Immature natural killer cell (primary cell): ENCODE measurements at regions not wholly inside any gene's neighbourhood (a gene's known extent, or its start where the extent isn't known, plus 50 kb on each side); places are given as distances from the start of the nearest gene placed in this dataset.

Experiments
- DNase-seq, 3 donors: peaks; one replicate each; pipeline ENCODE4 v3.0.0; 2022; ENCODE audit warnings: mixed read lengths in 1 of 3
- H3K27ac Mint-ChIP-seq, 6 donors: one replicate each; pipeline ENCODE4 v1.8.0; 2020; ENCODE audit warnings: mixed read lengths in 6 of 6, mild to moderate bottlenecking in 5 of 6, inconsistent platforms in 4 of 6, moderate library complexity in 3 of 6
- H3K27me3 Mint-ChIP-seq, 3 donors: one replicate each; pipeline ENCODE4 v1.8.0; 2020 to 2021; ENCODE audit warnings: low read depth in 3 of 3, mild to moderate bottlenecking in 3 of 3, mixed read lengths in 3 of 3, moderate library complexity in 3 of 3, inconsistent platforms in 1 of 3
- H3K36me3 Mint-ChIP-seq, 3 donors: one replicate each; pipeline ENCODE4 v1.8.0; 2020; ENCODE audit warnings: mixed read lengths in 3 of 3, inconsistent platforms in 2 of 3, mild to moderate bottlenecking in 2 of 3
- H3K4me1 Mint-ChIP-seq, 2 donors: one replicate each; pipeline ENCODE4 v1.8.0; 2020; ENCODE audit warnings: inconsistent platforms in 2 of 2, mild to moderate bottlenecking in 2 of 2, mixed read lengths in 2 of 2, moderate library complexity in 1 of 2
- H3K4me3 Mint-ChIP-seq, 5 donors: one replicate each; pipeline ENCODE4 v1.8.0; 2020; ENCODE audit warnings: mild to moderate bottlenecking in 5 of 5, mixed read lengths in 5 of 5, inconsistent platforms in 3 of 5, moderate library complexity in 3 of 5
- H3K9me3 Mint-ChIP-seq, 6 donors: one replicate each; pipeline ENCODE4 v1.8.0; 2020; ENCODE audit warnings: mild to moderate bottlenecking in 6 of 6, mixed read lengths in 6 of 6, inconsistent platforms in 4 of 6, moderate library complexity in 3 of 6

- Mint-ChIP-seq H3K9me3 (no peaks in the 10 kb centered on the region), H3K27ac (no peak overlapping the region), H3K4me3 (no peak overlapping the region), H3K27me3 (peaks cover 0 to 3% (median 0%) of the 10 kb centered on the region in 3 donors), H3K4me1 (no peaks in the 10 kb centered on the region), H3K36me3 (no peaks in the 10 kb centered on the region)
- DNase-seq: no peak
Observed at GRCh38 chr1:55986003-55986402, 593.4 kb downstream of the PLPP3 start.

DNA sequence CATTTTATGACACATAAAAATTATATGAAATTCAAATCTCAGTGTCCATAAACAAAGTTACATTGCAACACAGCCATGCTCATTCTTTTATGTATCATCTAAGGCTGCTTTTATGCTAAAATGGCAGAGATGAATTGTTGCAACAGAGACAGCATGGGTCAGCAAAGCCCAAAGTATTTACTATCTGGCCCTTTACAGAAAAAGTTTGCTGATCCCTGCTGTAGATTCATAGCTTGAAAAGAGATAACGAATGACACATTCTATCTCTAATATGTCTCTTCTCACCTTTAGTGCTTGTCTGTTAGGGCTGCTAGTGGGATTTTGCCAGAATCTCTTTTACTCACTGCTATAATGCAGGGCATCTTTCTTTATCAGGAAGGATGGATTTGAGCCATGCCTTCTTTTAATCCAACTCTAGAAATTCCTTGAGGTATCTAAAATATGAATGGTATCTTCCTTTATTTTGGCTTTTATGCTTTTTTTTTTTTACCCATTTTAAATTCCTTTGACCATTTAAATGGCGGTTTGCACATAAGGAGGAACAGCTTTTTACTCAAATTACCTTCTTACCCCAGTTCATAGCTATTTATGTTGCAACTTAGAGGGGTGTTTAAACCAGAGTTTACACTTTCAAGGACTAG lies 598.2 kb downstream of the PLPP3 start:
- Mint-ChIP-seq H3K27ac (no peak overlapping the region), H3K4me1 (no peaks in the 10 kb centered on the region), H3K36me3 (no peaks in the 10 kb centered on the region), H3K27me3 (peaks cover 0 to 4% (median 3%) of the 10 kb centered on the region in 3 donors), H3K4me3 (no peak overlapping the region), H3K9me3 (peaks cover 0 to 6% (median 2%) of the 10 kb centered on the region in 6 donors)
- DNase-seq: no peak

DNA sequence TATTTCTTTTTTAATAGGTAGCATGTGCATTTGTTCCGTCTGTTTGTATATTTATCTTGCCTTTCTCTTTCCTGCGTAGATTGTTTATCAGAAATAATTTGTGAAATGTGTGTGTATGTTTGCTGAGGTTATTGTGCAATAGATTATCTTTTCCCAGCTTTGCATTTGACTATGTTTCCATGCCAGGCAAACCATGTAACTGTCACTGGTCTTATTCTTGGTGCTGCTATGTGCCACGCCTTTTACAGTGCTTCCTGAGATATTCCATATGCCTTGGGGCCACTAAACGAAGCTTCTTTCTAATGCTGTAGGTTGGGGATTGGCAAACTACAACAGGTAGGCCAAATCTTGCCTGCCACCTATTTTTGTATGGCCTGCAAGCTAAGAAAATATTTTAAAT lies 598.8 kb downstream of the PLPP3 start:
- Mint-ChIP-seq H3K36me3 (no peaks in the 10 kb centered on the region), H3K27ac (no peak overlapping the region), H3K9me3 (peaks cover 0 to 6% (median 2%) of the 10 kb centered on the region in 6 donors), H3K27me3 (peaks cover 0 to 4% (median 3%) of the 10 kb centered on the region in 3 donors), H3K4me3 (no peak overlapping the region), H3K4me1 (no peaks in the 10 kb centered on the region)
- no peak for DNase-seq

DNA sequence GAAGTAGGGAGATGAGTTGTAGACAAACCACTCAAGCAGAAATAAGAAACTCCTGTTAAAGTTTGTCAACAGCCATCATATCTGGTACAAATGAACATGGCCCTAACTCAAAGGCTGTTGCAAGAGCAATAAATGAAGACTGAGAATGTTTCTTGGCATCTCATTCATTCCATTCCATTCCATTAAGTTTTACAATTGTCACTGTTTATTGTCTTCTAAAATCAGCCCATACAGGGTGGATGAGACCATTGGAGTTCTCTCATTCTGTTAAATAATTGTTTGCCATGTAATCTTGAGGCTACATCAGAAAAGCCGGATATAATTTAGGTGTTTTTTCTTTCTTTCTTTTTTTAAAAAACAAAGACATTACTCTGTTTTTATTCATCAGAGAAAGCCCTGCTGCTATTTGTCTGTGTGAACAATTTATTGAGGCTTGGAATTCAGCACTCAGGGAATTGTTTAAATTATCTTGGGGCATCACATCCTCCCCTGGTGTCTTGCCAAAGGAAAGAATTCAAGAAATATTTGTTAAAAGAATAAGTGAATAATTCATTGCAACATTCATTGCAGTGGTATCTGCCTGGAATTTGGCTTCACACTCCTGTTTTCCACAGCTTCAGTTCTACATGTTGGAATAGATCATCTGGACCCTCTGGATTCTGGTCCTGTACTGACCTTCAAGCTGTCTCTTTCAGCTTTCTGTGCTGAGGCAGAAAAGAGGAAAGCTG lies 604.5 kb downstream of the PLPP3 start:
- H3K27me3 Mint-ChIP-seq: peaks cover 0 to 4% (median 0%) of the 10 kb centered on the region in 3 donors
- no peaks in the 10 kb centered on the region for H3K4me1 Mint-ChIP-seq
- H3K36me3 Mint-ChIP-seq: no peaks in the 10 kb centered on the region
- no peak overlapping the region for H3K4me3 Mint-ChIP-seq
- DNase-seq: no peak
- peaks cover 0 to 8% (median 5%) of the 10 kb centered on the region in 6 donors for H3K9me3 Mint-ChIP-seq
- H3K27ac Mint-ChIP-seq: no peak overlapping the region

GRCh38 chr1:55970526-55971110 lies 608.7 kb downstream of the PLPP3 start:
- H3K27me3 Mint-ChIP-seq: peaks cover 0 to 4% (median 0%) of the 10 kb centered on the region in 3 donors
- no peak overlapping the region for H3K27ac Mint-ChIP-seq
- peaks cover 0 to 5% (median 2%) of the 10 kb centered on the region in 6 donors for H3K9me3 Mint-ChIP-seq
- H3K4me3 Mint-ChIP-seq: no peak overlapping the region
- no peak for DNase-seq
- no peaks in the 10 kb centered on the region for H3K36me3 Mint-ChIP-seq
- H3K4me1 Mint-ChIP-seq: no peaks in the 10 kb centered on the region

DNA sequence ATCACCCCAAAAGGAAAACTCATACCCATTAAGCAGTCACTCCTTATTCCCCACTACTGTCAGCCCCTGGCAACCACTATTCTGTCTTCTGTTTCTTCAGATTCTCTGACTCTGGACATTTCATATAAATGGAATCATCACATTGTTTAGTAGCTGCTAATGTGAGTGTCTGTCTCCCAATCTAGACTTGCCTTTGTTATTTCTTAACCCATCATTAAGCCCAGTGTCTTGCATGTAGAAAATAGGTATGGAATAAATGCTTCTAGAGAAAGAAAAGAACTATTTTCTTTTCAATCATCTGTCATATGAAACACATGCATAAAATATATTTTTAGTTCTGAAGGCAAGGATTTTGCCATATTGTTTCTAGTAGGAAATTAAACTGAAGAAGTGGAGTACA lies 610.0 kb downstream of the PLPP3 start:
- H3K27ac Mint-ChIP-seq: no peak overlapping the region
- H3K4me3 Mint-ChIP-seq: no peak overlapping the region
- H3K9me3 Mint-ChIP-seq: peaks cover 0 to 5% (median 2%) of the 10 kb centered on the region in 6 donors
- no peaks in the 10 kb centered on the region for H3K36me3 Mint-ChIP-seq
- no peak for DNase-seq
- H3K4me1 Mint-ChIP-seq: no peaks in the 10 kb centered on the region
- H3K27me3 Mint-ChIP-seq: peaks cover 0 to 6% (median 0%) of the 10 kb centered on the region in 3 donors

GRCh38 chr1:55968661-55969060 lies 610.7 kb downstream of the PLPP3 start:
- Mint-ChIP-seq H3K4me3 (no peak overlapping the region), H3K27ac (no peak overlapping the region), H3K9me3 (peaks cover 0 to 5% (median 2%) of the 10 kb centered on the region in 6 donors), H3K4me1 (no peaks in the 10 kb centered on the region), H3K27me3 (peaks cover 0 to 6% (median 0%) of the 10 kb centered on the region in 3 donors), H3K36me3 (no peaks in the 10 kb centered on the region)
- no peak for DNase-seq

DNA sequence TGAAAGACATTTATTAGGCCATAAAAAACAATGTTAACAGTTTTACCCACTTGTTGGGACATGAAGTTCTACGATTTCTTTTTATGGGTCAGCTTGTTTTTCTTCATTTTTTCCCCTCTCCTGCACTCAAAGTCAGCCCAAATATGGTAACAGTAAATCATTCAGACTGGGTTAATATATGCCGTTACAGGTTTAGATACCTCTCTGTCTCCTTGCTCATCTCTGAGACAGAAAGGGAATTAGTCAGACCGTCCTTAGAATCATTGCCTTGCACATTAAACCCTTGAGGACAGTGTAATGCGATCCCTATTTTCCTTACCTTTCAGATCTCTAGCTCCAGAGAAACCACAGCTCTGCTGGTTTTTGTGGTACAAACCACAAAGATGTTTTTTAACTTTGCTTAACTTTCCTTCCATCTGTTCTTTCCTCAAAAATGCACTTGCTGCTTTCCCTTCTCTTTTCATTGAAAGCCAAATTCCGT lies 613.3 kb downstream of the PLPP3 start:
- H3K4me3 Mint-ChIP-seq: no peak overlapping the region
- peaks cover 0 to 8% (median 4%) of the 10 kb centered on the region in 3 donors for H3K27me3 Mint-ChIP-seq
- H3K4me1 Mint-ChIP-seq: no peaks in the 10 kb centered on the region
- DNase-seq: no peak
- no peaks in the 10 kb centered on the region for H3K36me3 Mint-ChIP-seq
- H3K27ac Mint-ChIP-seq: no peak overlapping the region
- H3K9me3 Mint-ChIP-seq: peaks cover 0 to 5% (median 0%) of the 10 kb centered on the region in 6 donors

GRCh38 chr1:55962472-55962871 lies 616.9 kb downstream of the PLPP3 start:
- H3K36me3 Mint-ChIP-seq: no peaks in the 10 kb centered on the region

DNA sequence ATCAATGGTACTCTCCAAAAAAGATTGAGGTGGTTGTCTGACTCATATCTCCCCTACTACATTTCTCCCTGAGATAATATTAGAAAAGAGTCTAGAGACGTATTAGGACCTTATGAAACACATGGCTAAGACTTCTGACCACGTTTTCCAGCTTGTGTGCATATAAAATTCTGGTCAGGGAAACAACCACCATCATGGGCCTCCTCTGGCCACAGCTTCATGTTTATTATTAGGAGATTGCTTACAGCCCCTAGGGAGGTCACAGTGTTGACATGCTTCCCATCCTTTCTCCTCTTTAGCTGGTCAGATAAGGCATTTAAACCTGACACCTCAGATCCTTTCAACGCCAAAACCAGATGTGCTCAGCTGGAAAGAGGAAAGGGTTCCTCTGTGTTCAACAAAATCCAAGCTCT lies 620.2 kb downstream of the PLPP3 start:
- Mint-ChIP-seq H3K27ac (no peak overlapping the region), H3K27me3 (peaks cover 0 to 4% (median 2%) of the 10 kb centered on the region in 3 donors), H3K36me3 (no peaks in the 10 kb centered on the region), H3K9me3 (no peaks in the 10 kb centered on the region), H3K4me3 (no peak overlapping the region), H3K4me1 (no peaks in the 10 kb centered on the region)
- DNase-seq: no peak

More at GRCh38 chr1:55962472-55962871, 616.9 kb downstream of the PLPP3 start:
- H3K4me1 Mint-ChIP-seq: no peaks in the 10 kb centered on the region
- DNase-seq: no peak
- peaks cover 0 to 8% (median 4%) of the 10 kb centered on the region in 3 donors for H3K27me3 Mint-ChIP-seq
- H3K27ac Mint-ChIP-seq: no peak overlapping the region
- H3K9me3 Mint-ChIP-seq: no peaks in the 10 kb centered on the region
- H3K4me3 Mint-ChIP-seq: no peak overlapping the region

- DNase-seq: no peak
- H3K27me3 Mint-ChIP-seq: peaks cover 2 to 4% (median 4%) of the 10 kb centered on the region in 3 donors
Observed at GRCh38 chr1:55958498-55958897, 620.9 kb downstream of the PLPP3 start.

GRCh38 chr1:55957276-55957675 lies 622.1 kb downstream of the PLPP3 start:
- no peak overlapping the region for H3K4me3 Mint-ChIP-seq
- no peaks in the 10 kb centered on the region for H3K9me3 Mint-ChIP-seq
- no peak overlapping the region for H3K27ac Mint-ChIP-seq
- peaks cover 1 to 5% (median 2%) of the 10 kb centered on the region in 3 donors for H3K27me3 Mint-ChIP-seq
- no peak for DNase-seq
- H3K36me3 Mint-ChIP-seq: no peaks in the 10 kb centered on the region
- no peaks in the 10 kb centered on the region for H3K4me1 Mint-ChIP-seq

More at GRCh38 chr1:55958498-55958897, 620.9 kb downstream of the PLPP3 start:
- Mint-ChIP-seq H3K9me3 (no peaks in the 10 kb centered on the region), H3K27ac (no peak overlapping the region), H3K36me3 (no peaks in the 10 kb centered on the region), H3K4me3 (no peak overlapping the region), H3K4me1 (no peaks in the 10 kb centered on the region)

GRCh38 chr1:55955016-55955621 lies 624.2 kb downstream of the PLPP3 start:
- Mint-ChIP-seq H3K9me3 (no peaks in the 10 kb centered on the region), H3K4me3 (no peak overlapping the region), H3K27ac (no peak overlapping the region), H3K4me1 (no peaks in the 10 kb centered on the region), H3K27me3 (peaks cover 0 to 5% (median 0%) of the 10 kb centered on the region in 3 donors), H3K36me3 (no peaks in the 10 kb centered on the region)
- no peak for DNase-seq

- Mint-ChIP-seq H3K4me1 (no peaks in the 10 kb centered on the region), H3K27me3 (peaks cover 0 to 6% (median 5%) of the 10 kb centered on the region in 3 donors), H3K36me3 (no peaks in the 10 kb centered on the region), H3K4me3 (no peak overlapping the region), H3K9me3 (no peaks in the 10 kb centered on the region), H3K27ac (no peak overlapping the region)
- DNase-seq: no peak
Observed at GRCh38 chr1:55951291-55951690, 628.1 kb downstream of the PLPP3 start.
